Kidney epithelial cell (primary cell): ENCODE measurements at regions not wholly inside any gene's neighbourhood (a gene's known extent, or its start where the extent isn't known, plus 50 kb on each side); places are given as distances from the start of the nearest gene placed in this dataset.

ENCODE experiments used
- DNase-seq: peaks from one replicate; pipeline ENCODE4 v3.0.0-alpha.2; 2010; ENCODE audit warnings: low read depth
- H3K27me3 ChIP-seq: 2 replicates; pipeline ENCODE4 v1.6.0; 2011; ENCODE audit warnings: low read length; ENCODE audit not compliant: control insufficient read depth, insufficient read depth
- H3K36me3 ChIP-seq: 2 replicates; pipeline ENCODE4 v1.5.1; 2011; ENCODE audit warnings: low read length; ENCODE audit not compliant: control insufficient read depth, insufficient read depth
- H3K4me3 ChIP-seq: 2 replicates; pipeline ENCODE4 v1.5.1; 2011; ENCODE audit warnings: low read depth, mild to moderate bottlenecking, control low read depth, low read length
- CTCF ChIP-seq: IDR thresholded peaks from 2 replicates; pipeline ENCODE4 v1.5.1; 2011; ENCODE audit warnings: mild to moderate bottlenecking, moderate library complexity, low read length, control low read depth, inconsistent platforms; ENCODE audit not compliant: insufficient read depth, poor library complexity, severe bottlenecking

DNA sequence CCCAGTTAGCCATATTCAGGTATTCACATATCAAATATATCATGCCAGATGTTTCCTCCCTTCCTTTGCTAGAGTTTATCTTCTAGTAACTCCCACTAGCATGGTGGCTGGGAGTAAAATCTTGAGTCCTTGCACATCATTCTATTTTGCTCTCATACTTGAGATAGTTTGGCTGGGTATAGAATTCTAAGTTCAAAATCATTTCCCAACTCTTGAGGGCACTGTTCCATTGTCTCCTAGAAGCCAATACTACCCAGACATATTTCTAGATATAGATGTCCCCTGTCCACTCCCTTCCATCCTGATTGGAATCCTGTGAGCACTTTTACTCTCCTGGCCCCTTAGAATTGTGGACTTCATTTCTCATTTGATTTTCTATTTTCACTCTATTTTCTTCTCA lies 104.7 kb downstream of the ZFP64 start:
- Histone ChIP-seq H3K36me3 (peaks cover 4% of the 10 kb centered on the region), H3K4me3 (no peak overlapping the region), H3K27me3 (no peaks in the 10 kb centered on the region)
- DNase-seq, result no peak
- TF ChIP-seq CTCF, result no peak

DNA sequence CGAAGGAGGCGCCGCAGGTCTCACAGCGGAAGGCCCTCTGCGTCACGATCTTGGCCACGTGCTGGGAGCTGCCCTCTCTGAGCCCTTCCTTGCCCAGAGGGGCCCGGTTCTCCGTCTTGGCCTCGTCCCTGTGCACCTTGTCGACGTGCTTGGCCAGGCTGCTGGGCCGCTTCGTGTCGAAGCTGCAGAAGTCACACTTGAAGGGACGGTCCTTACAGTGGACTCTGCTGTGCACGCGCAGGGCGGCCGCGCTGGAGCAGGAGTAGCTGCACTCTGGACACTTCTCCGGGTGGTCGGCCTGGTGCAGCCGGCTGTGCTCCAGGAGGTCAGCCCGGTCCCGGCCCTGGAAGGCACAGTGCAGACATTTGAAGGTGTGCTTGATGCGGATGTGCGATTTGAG lies 106.9 kb downstream of the ZFP64 start:
- Histone ChIP-seq H3K4me3 (no peak overlapping the region), H3K36me3 (peaks cover 4% of the 10 kb centered on the region), H3K27me3 (no peaks in the 10 kb centered on the region)
- no peak for TF ChIP-seq CTCF
- no peak for DNase-seq

GRCh38 chr20:52083627-52084232 lies 107.8 kb downstream of the ZFP64 start:
- H3K27me3 ChIP-seq, result no peaks in the 10 kb centered on the region
- peaks cover 4% of the 10 kb centered on the region for H3K36me3 ChIP-seq
- H3K4me3 ChIP-seq, result no peak overlapping the region
- DNase-seq, result no peak
- TF ChIP-seq CTCF, result peak; percentile 61

DNA sequence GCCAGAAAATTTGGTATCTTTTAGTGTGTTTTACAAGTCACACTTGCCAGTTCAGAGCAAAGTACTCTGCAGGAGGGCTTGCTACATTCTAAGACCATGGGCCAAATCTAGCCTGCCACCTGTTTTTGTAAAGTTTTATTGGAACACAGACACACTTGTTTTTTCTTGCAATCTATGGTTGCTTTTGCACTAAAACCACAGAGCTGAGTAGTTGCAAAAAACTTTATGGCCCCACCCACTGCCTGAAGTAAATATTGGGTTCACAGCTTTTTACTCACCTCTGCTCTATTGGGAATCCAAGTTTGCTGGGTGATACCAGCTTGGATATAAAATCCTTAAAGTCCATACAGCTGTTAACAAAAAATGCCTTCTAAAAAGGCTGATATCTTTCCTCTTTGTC lies 109.0 kb downstream of the ZFP64 start:
- DNase-seq, result no peak
- Histone ChIP-seq H3K36me3 (peaks cover 2% of the 10 kb centered on the region), H3K4me3 (no peak overlapping the region), H3K27me3 (no peaks in the 10 kb centered on the region)
- no peak for TF ChIP-seq CTCF

DNA sequence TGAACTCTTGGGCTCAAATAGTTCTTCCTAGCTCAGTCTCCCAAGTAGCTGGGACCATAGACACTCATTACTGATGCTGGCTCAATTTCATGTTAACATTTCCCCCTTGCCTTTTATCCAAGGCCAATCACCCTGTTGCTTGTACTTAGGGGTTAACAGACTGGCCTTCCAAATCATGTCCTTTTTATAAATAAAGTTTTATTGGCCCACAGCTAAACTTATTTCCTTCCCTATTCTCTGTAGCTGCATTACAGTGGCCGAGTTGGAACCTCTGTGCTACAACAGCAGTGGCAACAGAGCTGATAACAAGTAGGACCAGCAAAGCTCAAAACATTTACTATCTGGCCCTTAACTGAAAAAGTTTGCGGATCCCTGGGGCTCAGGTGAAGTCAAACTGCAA lies 109.8 kb downstream of the ZFP64 start:
- no peak for TF ChIP-seq CTCF
- Histone ChIP-seq H3K4me3 (no peak overlapping the region), H3K27me3 (no peaks in the 10 kb centered on the region), H3K36me3 (peaks cover 2% of the 10 kb centered on the region)
- DNase-seq, result no peak

- TF ChIP-seq CTCF, result no peak
- no peak for DNase-seq
- Histone ChIP-seq H3K36me3 (peaks cover 2% of the 10 kb centered on the region), H3K27me3 (no peaks in the 10 kb centered on the region), H3K4me3 (no peak overlapping the region)
These were observed 110.5 kb downstream of the ZFP64 start for GRCh38 chr20:52081066-52081465.
